ENCODE measurements at regions not wholly inside any gene's neighbourhood (a gene's known extent, or its start where the extent isn't known, plus 50 kb on each side); places are given as distances from the start of the nearest gene placed in this dataset.

DNA sequence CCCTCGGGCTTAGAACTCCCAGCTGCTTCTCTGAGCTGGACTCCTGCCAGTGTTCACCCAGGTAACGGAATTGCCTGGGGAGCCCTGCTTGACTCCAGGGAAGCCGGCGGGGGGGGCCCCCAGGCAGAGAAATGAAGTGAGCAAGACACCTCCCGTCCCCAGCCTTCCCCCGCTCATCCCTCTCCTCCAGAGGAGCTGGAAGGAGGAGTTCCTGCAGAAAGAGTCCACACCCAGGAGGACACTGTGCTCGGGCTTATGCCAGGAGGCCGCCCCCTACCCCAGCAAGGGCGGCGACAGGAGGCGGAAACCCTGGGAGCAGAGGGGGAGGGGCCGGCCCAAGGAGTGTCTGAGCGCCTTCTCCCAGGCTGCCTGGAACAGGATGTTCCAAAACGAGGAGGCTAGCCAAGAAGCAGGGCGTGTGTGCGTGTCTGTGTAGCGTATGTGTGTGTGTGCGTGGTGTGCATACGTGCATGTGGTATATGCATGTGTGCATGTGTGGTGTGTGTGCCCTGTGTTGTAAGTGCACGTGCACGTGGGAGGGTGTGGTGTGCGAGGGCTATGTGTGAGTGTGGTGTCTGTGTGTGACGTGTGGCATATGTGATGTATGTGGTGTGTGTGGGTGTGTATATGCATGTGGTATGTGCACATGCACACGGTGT, 511.3 kb downstream of the SHQ1 start:
- no peak for DNase-seq

GRCh38 chr3:72336114-72336651, 512.1 kb downstream of the SHQ1 start:
- no peak for DNase-seq

DNA sequence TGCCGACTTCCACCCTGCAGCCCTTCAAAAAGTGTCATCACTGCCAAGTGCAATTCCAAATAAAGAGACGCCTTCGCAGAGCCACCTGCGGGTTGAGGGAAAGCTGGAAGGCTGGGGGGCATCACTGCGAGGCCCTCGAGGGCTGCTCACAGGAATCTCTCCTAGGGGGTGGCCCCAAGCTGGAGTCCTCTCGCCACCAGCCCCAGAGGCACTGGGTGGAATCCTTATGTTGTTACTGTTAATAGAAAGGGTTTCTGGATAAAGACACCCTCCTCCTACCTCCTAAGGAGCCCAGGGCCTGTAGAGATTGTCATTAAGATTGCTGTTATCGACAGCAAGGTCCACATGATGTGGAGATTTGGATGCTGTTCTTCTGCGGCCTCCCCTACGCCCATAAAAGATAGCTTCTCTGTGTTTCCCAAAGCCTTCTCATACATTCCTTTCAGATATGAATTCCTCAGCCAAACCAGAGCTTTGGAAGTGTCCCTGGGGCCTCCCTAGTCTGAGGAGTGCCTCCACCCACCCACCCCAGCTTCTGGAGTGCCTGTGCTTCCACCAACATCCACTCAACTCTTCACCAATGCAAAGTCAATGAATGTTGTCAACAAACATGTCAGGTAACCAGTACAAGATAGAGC, 512.7 kb downstream of the SHQ1 start:
- DNase-seq = no peak

DNA sequence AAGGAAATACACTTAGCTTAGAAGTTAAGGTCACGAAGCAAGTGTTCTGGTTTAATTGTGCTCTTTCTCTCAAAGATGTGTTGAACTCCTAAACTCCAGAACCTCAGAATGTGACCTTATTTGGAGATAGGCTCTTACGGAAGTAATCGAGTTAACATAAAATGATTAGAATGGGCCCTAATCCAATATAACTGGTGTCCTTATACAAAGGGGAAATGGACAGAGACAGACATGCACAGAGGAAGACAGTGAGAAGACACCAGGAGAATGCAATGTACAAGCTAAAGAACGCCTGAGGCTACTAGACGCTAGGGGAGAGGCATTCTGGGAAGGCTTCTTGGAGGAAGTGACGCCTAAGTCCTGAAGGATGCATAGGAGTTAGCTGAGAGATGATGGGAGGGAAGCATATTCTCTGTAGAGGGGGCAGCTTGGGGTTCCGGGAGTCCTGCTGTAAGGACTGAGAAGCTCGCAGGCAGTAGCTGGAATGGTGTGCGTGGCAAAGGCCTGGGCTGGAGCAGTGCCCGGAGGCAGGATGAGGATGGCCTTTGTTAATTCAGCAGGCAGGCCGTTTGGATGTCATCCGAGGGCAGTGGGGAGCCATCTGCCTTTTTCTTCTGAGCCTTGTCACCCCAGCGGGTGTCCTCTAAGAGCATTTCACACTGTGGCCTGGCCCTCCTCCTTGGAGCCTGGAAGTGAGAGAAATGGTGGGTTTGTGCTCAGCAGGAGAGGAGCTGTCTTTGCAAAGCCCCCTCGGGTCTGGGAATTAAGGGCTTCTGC, 513.4 kb downstream of the SHQ1 start:
- DNase-seq = no peak

DNA sequence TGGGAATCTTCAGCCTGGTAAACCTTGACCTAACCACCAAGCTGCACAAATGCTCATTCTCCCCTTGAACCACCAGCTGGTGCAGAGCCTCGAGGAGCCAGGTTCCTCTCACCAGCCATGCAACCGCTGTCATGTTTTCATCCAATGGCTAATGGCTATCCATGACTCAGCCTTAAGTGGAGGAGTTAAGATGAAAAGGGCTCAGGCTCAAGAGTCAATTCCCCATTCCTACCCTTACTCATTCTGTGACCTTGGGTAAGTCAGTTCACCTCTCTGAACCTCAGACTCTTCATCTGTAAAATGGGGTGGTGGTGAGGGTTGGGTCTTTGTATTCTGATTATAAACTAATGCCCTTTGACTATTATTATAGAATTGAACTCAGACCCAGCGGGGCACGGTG, 515.6 kb downstream of the SHQ1 start:
- no peak for DNase-seq

DNA sequence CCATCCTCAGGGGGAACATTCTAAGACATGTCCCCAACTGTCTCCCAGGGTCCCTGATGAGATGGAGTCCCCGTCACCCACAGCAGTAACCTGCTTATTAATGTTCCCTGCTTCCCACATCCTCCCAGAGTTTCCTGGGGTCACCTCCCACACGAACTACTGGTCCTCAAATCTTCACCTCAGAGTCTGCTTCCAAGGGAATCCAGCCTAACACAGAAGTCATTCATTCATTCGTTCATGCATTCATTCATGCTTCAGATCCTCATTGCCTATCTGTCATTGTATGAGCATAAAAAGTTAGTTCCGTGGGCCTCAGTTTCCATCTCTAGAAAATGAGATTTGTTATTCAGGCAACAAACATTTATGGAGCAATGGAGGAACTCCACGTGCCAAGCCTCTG, 516.2 kb downstream of the SHQ1 start:
- DNase-seq = no peak

DNA sequence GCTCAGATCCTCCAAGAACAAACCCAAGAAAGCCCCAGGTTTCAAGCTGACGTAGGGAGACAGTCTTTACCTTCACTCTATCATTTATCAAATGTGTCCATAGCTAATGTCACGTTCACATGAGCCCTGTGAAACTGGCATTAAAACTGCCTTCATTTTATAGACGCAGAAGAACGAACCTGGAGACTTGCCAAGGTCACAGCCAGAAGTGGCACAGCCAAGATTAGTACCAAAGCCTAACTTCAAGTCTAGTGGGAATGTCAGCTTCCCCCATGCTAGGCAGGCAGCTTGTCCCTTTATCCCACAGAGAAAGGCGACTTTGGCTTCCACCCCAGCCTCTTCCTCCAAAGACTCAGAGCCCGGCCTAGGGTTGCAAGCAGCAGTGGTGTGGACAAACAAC, 517.2 kb downstream of the SHQ1 start:
- no peak for DNase-seq

DNA sequence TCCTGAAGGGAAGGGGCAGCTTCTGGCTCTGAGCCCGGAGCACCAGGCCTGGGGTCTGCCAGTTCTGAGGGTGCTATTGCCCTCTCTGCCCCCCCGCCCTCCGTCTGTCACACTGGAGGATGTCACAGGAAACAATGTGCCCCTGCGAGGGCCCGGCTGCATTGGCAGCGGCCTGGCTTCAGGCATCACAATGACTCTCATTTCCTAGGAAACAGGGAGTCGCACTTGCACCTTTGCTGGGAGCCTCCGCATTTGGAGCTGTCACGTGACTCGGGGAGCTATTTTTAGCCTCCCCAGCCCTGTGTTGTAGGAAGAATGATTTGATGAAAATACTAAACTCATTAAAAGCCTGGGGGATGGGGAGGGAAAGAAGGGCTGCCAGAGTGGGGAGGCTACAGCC, 518.9 kb downstream of the SHQ1 start:
- DNase-seq = no peak

- no peak for DNase-seq
These were observed 519.4 kb downstream of the SHQ1 start for GRCh38 chr3:72328755-72329277.

- no peak for DNase-seq
These were observed 521.2 kb downstream of the SHQ1 start for GRCh38 chr3:72327008-72327407.

DNA sequence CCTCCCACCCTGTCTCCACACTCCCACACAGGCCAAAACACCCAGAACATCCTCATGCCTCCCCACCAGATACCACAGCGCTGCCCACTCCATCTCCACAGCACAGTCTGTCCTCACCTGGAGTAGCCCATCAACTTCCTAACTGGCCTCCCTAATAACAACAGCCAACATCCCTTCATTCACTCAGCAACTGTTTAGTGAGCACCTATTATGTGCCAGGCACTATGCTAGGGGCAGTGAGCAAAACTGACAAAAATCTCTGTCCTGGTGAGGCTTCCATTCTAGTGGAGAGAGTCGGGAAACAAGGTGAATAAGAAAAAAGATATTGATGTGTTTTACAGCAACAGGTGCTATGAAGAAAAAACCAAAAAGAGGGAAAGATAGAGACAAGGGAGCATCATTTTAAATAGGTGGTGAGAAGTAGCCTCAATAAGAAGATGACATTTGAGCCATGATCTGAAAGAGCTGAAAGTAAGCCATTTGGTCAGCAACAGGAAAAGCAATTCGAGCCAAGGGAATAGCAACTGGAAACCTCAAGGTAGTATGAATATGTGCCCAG, 523.9 kb downstream of the SHQ1 start:
- DNase-seq = no peak

- DNase-seq = no peak
These were observed 524.5 kb downstream of the SHQ1 start for GRCh38 chr3:72323773-72324172.

GRCh38 chr3:72322264-72322976, 525.8 kb downstream of the SHQ1 start:
- no peak for DNase-seq

DNA sequence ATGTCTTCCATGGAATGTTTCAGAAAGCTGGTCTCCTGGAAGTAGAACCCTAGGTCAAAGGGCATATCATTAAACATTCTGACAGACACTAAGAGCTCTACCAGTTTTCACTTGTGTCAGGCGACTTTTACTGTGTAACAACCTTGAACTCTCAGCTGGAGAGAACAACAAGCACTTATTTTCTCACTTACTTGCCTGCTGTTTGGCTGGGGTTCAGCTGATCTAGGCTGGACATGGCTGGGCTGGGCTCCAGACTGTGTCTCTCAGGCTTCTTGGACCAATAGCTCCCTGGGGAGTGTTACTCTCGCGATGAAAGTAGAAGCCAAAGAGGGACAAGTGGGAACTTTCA, 527.3 kb downstream of the SHQ1 start:
- no peak for DNase-seq

DNA sequence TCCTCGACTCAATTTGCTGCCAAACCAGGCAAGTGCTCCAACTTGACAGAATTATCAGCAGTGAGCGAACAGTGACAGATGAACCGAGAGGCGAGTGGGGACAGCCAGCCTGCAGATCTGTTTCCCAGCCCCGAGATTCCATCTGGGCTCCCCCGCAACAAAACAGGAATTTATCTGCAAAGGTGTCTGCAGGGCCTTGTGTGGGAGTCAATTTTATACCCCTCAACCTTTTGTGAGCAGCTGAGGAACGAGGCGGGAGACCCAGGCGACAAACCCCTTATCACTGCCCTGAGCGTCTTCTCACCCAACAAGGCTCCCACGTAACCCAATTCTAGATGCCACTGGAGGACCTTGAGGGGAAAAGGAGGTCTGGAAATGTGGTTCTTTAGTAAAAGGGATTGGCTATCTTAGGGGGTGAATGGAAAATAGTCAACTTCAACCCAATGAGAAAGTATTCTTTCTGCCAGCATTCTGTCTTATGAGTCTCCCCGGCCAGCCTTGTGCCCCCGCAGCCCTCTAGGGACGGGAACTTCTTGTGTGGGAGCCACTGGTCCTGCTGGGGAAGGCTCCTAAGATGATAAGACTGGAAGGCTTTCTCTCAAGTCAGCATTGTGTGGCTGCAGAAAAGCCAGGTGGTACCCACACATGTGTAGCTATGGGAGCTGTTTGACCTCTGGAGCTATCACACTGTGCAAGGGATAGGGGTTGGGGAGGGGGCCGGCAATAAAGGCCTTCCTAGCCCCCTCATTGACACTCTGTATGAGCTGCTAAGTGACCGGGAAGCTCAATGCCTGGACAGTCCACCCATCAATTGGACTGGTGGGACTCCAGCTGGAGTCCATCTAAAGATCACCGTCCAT, 527.9 kb downstream of the SHQ1 start:
- DNase-seq = no peak

DNA sequence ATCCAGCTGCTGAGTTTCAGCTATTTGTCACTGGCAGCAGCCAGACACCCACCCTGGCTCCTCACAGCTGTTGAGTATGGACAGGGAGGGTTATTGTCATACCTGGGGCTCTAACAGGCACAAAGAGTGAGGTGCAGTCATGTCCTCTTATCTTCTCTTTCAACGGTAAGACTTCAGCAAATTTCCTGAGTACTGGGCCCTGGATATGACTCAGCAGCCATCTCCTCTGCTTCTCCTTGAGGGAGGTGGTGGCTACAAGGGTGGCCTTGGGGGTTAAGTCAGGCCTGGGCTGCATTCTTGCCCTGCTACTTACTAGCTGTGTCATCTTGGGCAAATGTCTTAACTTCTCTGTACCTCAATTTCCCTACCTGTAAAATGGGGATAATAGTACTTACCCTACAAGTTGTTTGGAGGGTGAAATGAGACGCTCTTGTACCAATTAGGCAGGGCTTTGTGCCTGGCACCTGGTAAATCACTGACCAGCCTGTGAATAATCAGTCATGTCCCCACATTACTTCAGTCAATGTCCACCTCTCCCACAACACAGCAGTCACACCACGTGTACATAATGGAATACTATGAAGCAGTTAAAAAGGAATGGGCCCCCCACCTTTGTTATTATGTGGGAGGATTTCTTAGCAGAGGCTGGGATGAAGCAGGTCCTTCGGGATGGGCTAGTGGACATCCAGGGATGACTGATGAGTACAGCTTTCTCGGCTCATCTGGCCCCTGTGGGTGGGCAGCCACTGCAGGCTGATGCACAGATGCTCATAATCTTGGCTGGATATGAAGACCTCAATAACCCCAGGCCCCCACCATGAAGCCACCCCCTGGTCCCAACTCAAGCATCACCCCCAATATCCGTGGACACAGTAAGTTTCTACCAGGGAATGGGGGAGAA, 528.8 kb downstream of the SHQ1 start:
- DNase-seq = no peak

- DNase-seq = no peak
These were observed 529.6 kb downstream of the SHQ1 start for GRCh38 chr3:72318504-72319193.

GRCh38 chr3:72317491-72317890, 530.8 kb downstream of the SHQ1 start:
- no peak for DNase-seq

DNA sequence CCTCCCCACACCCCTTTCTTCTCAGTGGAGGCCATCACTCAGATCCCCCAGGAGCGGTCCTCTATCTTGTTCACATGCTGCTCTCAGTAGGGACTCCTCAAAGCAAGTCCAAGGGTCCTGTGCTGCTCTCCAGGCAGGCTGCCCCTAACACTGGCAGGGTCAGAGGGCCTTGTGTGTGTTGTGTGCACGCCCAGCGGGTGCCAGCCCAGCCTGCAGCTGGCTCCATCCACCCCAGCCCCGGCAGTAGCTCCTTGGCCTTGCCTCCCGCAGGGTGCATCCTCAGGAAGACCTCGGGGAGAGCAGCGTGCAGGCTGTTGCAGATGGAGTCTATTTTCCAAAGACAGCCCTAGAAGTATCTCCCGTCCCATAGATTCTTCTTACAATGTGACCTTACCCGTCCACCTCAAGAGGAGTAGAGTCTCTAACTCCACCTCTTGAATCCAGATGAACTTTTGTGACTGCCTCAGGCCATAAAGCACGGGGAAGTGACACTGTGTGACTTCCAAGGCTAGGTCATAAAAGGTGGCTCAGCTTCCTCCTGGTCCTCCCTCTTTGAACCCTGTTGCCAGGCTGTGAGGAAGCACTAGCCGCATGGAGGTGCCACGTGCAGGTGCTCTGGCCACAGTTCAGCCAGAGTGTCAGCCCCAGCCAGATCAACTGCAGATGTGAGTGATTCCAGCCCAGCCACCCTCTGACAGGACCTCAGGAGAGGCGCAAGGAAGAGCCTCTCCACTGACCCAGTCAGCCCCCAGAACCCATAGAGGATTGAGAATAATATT, 531.6 kb downstream of the SHQ1 start:
- no peak for DNase-seq
